ENCODE measurements at regions not wholly inside any gene's neighbourhood (a gene's known extent, or its start where the extent isn't known, plus 50 kb on each side); places are given as distances from the start of the nearest gene placed in this dataset.

DNA sequence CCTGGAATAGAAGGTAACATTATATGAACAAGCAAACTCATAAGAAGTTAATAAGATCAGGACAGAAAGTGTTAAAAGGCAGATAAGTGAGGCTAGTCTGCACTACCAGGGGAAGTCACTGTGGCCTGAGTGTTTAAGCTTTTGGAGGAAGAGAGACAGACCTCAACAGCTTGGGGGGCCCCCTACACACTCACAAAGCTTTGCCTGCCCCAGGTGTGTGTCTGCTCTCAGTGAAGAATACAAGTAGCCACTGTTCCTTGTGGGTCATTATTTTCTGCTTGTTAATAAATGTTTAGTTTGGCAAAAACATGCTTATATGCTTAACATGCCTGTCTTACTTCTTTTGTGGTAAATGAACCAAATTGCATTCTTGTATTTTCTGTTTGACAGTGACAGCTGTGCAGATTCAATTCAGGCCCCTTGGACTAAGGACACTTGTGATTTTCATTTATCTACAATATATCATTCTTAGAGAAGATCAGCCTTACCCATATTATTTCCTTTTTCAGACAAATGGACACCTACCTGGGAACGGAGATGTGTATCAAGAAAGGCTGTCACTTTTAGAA lies 50.7 kb upstream of the C12orf71 start:
- no peaks in the 10 kb centered on the region for H3K4me1 ChIP-seq (ENCODE audit: control insufficient read depth, insufficient read depth, low read length)
- BruUV-seq (replicated peaks): no TSS peak
- no peaks in the 10 kb centered on the region for H3K9me3 ChIP-seq (ENCODE audit: control insufficient read depth, insufficient read depth, low read depth, low read length)
- H3K27me3 ChIP-seq (ENCODE audit: control insufficient read depth, insufficient read depth, low read length): peaks cover 12% of the 10 kb centered on the region; the same call in 1 of the 2 replicates
- in situ Hi-C loops (cut with HindIII; ENCODE audit: low pct_unique_long_range_greater_than_20kb, low sequenced_read_pairs) (no loop called here), intact Hi-C loops (cut with micrococcal nuclease; ENCODE audit: unreplicated experiment) (no loop called here)
- ATAC-seq (no peak), DNase-seq (ENCODE audit: low read depth, low spot score) (no peak)
- H3K4me3 ChIP-seq (ENCODE audit: low read depth in 2 of 2, low read length in 2 of 2): no peak overlapping the region
- TF ChIP-seq CTCF (IDR thresholded peaks at IDR 0.05) (no peak), SIN3A (IDR thresholded peaks at IDR 0.05; ENCODE audit: borderline replicate concordance, insufficient read depth, low read depth, low read length) (no peak), TCF7L2 (IDR thresholded peaks at IDR 0.05; ENCODE audit: low read depth, low read length) (no peak), POLR2AphosphoS5 (IDR thresholded peaks at IDR 0.05; ENCODE audit: low read depth, low read length) (no peak)
- TF ChIP-seq, protein P1, sequence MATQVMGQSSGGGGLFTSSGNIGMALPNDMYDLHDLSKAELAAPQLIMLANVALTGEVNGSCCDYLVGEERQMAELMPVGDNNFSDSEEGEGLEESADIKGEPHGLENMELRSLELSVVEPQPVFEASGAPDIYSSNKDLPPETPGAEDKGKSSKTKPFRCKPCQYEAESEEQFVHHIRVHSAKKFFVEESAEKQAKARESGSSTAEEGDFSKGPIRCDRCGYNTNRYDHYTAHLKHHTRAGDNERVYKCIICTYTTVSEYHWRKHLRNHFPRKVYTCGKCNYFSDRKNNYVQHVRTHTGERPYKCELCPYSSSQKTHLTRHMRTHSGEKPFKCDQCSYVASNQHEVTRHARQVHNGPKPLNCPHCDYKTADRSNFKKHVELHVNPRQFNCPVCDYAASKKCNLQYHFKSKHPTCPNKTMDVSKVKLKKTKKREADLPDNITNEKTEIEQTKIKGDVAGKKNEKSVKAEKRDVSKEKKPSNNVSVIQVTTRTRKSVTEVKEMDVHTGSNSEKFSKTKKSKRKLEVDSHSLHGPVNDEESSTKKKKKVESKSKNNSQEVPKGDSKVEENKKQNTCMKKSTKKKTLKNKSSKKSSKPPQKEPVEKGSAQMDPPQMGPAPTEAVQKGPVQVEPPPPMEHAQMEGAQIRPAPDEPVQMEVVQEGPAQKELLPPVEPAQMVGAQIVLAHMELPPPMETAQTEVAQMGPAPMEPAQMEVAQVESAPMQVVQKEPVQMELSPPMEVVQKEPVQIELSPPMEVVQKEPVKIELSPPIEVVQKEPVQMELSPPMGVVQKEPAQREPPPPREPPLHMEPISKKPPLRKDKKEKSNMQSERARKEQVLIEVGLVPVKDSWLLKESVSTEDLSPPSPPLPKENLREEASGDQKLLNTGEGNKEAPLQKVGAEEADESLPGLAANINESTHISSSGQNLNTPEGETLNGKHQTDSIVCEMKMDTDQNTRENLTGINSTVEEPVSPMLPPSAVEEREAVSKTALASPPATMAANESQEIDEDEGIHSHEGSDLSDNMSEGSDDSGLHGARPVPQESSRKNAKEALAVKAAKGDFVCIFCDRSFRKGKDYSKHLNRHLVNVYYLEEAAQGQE (IDR thresholded peaks at IDR 0.05; ENCODE audit: insufficient read depth in 1 of 2, low read depth in 2 of 2, low read length in 1 of 2): no peak
- H3K27ac ChIP-seq (ENCODE audit: low read length): no peak overlapping the region
- ChIA-PET CTCF (no interaction called here), POLR2A (no interaction called here)
- H3K36me3 ChIP-seq (ENCODE audit: control insufficient read depth, insufficient read depth, low read length): no peaks in the 10 kb centered on the region

GRCh38 chr12:27140478-27140969 lies 58.1 kb upstream of the C12orf71 start:
- POLR2A ChIA-PET: no interaction called here
- ATAC-seq: no peak
- CTCF ChIA-PET: no interaction called here
- Histone ChIP-seq H3K4me1 (ENCODE audit: control insufficient read depth, insufficient read depth, low read length) (no peaks in the 10 kb centered on the region), H3K4me3 (ENCODE audit: low read depth in 2 of 2, low read length in 2 of 2) (no peak overlapping the region), H3K27me3 (ENCODE audit: control insufficient read depth, insufficient read depth, low read length) (no peaks in the 10 kb centered on the region), H3K9me3 (ENCODE audit: control insufficient read depth, insufficient read depth, low read depth, low read length) (no peaks in the 10 kb centered on the region), H3K27ac (ENCODE audit: low read length) (no peak overlapping the region), H3K36me3 (ENCODE audit: control insufficient read depth, insufficient read depth, low read length) (no peaks in the 10 kb centered on the region)
- BruUV-seq (replicated peaks): no TSS peak
- DNase-seq (ENCODE audit: low read depth, low spot score): no peak
- intact Hi-C loops (cut with micrococcal nuclease; ENCODE audit: unreplicated experiment): loop anchor here (5.0 kb wide), 2 partner anchors 98 to 167 kb away; no protein-coding TSS in a partner anchor
- no peak for TF ChIP-seq POLR2AphosphoS5 (IDR thresholded peaks at IDR 0.05; ENCODE audit: low read depth, low read length)
- TF ChIP-seq TCF7L2 (IDR thresholded peaks at IDR 0.05; ENCODE audit: low read depth, low read length): no peak
- TF ChIP-seq, protein P1 (IDR thresholded peaks at IDR 0.05; ENCODE audit: insufficient read depth in 1 of 2, low read depth in 2 of 2, low read length in 1 of 2): no peak
- TF ChIP-seq CTCF (IDR thresholded peaks at IDR 0.05): no peak
- no peak for TF ChIP-seq SIN3A (IDR thresholded peaks at IDR 0.05; ENCODE audit: borderline replicate concordance, insufficient read depth, low read depth, low read length)
- in situ Hi-C loops (cut with HindIII; ENCODE audit: low pct_unique_long_range_greater_than_20kb, low sequenced_read_pairs): no loop called here

All from Panc1 (cell line).